GM18505 (cell line): ENCODE measurements at regions not wholly inside any gene's neighbourhood (a gene's known extent, or its start where the extent isn't known, plus 50 kb on each side); places are given as distances from the start of the nearest gene placed in this dataset.

Experiments used
- ATAC-seq: cut with Tn5 transposase; IDR thresholded peaks from one replicate; pipeline ENCODE4 v1.9.1; 2021; ENCODE audit not compliant: unreplicated experiment
- POLR2A ChIP-seq: IDR thresholded peaks from 4 replicates; pipeline ENCODE4 v1.6.1; 2011; ENCODE audit warnings: borderline replicate concordance; ENCODE audit not compliant: insufficient read depth, insufficient read length; ENCODE audit errors: extremely low read depth

DNA sequence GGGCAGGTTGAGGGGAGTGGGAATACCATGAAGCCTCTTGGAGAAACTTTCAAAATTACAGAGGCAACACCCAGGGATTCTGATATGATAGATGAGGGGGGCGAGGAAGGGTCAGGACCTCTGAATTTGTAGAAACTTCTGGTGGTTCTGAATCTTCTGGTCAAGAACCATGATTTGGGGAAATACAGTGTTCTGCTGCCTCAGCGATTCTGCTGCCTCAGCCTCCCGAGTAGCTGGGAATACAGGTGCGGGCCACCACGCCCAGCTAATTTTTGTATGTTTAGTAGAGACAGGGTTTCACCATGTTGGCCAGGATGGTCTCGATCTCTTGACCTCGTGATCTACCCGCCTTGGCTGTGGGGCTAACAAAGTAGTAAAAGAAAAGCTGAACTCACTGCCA is 70.4 kb downstream of the MAGEF1 start:
- no peak for TF ChIP-seq POLR2A
- ATAC-seq = no peak

DNA sequence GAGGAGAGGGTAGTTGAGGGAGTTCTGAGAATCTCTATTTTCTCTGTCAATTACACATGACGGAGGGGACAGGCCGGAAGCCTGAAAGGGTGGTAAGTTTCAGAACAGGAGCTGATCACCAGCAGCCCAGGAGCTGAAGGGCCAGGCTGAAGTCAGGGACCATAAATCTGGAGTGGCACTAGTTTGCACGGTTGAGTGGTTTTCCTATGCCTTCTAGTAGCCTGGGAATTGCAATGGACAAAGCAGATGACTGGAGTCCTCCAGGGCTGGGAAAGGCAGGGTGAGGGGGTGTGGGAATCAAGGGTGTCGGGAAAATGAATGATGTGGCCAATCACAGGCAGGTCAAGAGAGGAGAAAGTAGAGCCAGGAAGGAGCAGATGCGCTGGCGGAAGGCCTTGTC is 72.5 kb downstream of the MAGEF1 start:
- no peak for ATAC-seq
- TF ChIP-seq POLR2A = no peak

- ATAC-seq = no peak
- no peak for TF ChIP-seq POLR2A
Observed at GRCh38 chr3:184637705-184638104, 74.2 kb downstream of the MAGEF1 start.

GRCh38 chr3:184636741-184637316 is 75.0 kb downstream of the MAGEF1 start:
- ATAC-seq = no peak
- no peak for TF ChIP-seq POLR2A

DNA sequence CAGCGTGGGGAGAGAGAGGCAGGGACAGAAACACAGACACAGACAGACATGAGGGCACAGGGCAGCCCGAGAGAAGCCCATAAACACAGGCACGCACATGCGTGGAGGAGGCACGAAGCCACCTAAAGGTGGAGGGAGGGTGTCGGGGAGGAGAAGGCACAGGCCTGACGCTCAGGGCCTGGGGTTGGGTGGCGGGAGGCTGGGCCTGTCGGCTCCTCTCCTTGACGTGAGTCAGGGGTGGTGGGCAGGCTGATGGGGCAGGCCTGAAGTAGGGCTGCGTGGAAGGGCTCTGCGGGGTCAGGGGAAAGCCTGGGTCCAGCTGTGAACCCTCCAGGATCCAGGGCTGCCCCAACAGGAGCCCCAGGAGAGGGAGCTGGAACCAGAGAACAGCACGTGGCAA is 74.2 kb downstream of the EPHB3 start:
- TF ChIP-seq POLR2A = no peak
- no peak for ATAC-seq

GRCh38 chr3:184635126-184635525 is 73.5 kb downstream of the EPHB3 start:
- no peak for ATAC-seq
- no peak for TF ChIP-seq POLR2A

- TF ChIP-seq POLR2A = no peak
- no peak for ATAC-seq
Observed at GRCh38 chr3:184633237-184633579, 71.6 kb downstream of the EPHB3 start.

DNA sequence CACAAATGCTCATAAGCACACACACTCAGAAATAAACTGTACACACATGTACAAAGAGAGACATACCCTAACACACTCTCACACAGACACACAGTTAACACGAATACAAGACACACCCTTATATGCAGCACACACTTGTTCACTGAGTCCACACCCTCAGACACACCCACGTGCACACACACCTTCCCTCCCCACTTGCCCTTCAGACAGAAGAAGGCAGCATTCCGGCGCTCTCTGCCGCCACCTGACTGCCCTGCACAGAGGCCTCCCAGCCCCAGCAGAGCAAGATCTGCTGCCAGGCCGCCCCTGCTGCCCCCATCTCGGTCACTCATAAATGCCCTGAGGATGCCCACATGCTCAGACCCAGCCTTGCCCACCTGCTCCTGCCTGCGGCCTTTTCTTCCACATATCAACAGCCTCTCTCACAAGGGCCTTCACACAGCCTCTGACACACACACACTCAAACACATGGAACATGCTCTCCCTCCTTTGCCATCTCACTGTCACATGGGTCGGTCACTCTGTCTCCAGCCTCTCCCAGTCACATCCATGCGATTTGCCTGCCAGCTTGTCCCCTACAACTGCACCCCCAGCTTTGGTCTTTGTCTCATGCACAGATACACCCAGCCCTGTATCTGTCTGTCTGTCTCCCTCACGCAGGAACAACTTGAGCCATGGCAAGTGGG is 71.1 kb downstream of the EPHB3 start:
- TF ChIP-seq POLR2A = no peak
- ATAC-seq = no peak
